ENCODE measurements at regions not wholly inside any gene's neighbourhood (a gene's known extent, or its start where the extent isn't known, plus 50 kb on each side); places are given as distances from the start of the nearest gene placed in this dataset.
"Not testable (repeated sequence)": the region's sequence is repeated elsewhere in the genome, so short reads cannot be mapped to it uniquely, and the experiment has no call there.

DNA sequence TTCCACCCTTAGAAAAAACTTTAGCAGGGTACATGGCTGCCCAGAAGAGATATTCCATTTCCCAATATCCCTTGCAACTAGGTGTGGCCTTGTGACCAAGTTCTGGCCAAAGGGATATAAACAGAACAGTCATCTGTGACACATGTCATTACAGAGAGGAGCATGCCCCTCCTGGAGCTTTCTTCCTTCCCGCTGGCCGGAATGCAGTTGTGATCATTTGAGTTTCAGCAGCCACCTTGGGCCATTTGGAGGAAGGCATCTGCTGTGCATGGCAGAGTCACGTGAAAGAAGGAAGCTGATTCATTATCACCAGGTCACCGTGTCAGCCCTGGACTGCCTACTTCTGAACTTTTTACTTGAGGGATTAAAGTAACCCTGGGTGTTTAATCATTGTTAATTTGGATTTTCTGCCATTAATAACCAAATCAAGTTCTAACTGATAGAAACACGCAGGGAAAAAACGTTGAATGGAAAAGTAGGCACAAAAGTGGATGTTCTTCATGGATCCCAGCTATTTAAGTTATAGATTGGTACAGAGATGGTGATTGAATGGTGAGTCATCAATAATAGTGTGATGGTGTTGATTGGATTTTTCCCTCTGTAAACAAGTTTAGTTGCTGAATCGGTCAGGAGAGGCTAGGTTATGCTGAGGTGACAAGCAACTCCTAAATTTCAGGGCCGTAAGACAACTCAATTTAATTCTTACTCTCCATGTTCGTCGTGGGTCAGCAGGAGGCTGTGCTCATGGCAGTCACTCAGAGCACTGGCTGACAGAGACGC, 80.7 kb upstream of the CCDC167 start:
- peak; percentile 17 for DNase-seq

- DNase-seq, result no peak
Observed at GRCh38 chr6:37579444-37580067, 79.9 kb upstream of the CCDC167 start.

GRCh38 chr6:37578104-37578503, 78.4 kb upstream of the CCDC167 start:
- no peak for DNase-seq

- peak; percentile 91 for DNase-seq
Observed at GRCh38 chr6:37576336-37576737, 76.6 kb upstream of the CCDC167 start.

DNA sequence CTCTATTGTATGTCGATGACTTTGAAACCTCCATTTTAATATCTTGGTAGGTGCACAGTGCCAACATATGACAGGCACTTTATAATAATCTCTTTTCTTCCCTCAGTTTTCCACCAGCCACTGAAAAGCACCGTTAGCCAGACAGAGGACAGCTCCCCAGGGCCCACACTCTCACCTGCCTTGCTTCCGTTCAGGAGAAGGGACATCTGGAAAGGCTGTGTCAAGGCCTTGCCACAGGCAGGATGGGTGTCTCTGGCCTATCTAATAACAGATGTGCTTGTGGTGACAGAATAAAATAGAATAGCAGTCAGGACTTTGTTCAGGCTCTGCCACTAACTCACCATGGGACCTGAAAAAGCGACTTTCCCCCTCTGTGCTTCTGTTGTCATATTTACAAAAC, 75.5 kb upstream of the CCDC167 start:
- no peak for DNase-seq

DNA sequence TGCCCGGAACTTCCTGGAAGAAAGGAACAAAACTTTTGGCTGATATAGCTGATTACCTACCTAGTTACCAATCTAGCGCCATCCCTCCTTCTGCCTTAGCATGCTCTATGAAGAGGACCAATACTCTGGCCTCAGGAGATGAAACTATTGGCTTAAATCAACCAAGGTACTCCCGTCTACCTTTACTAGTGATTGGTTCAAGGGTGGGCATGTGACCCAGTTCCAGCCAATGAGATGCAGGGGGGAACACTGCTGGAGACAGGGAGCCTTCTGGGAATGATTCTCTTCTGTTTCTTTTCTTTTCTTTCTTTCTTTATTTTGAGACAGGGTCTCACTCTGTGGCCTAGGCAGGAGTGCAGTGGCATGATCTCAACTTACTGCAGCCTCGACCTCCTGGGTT, 72.6 kb upstream of the CCDC167 start:
- no peak for DNase-seq

GRCh38 chr6:37570482-37571133, 70.9 kb upstream of the CCDC167 start:
- DNase-seq, result no peak

- no peak for DNase-seq
Observed at GRCh38 chr6:37569743-37570481, 70.2 kb upstream of the CCDC167 start.

GRCh38 chr6:37569317-37569716, 69.6 kb upstream of the CCDC167 start:
- DNase-seq, result no peak

DNA sequence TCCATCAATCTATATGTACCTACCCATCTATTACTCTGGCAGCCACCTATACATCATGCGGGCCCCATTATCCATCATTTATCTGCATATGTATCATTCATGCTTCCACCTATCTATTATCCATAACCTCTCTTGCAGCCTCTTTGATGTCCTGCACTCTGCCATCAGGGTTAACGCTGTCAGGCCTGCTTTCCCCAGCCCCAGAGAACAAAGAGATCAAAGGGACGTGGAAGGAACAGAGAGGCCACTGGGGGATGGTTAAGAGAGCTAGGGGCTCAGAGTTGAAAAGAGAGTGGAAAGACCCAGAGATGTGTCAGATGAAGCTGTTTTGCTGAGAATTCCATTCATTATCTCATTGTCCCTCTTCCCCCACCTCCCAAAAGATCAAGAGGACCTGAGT, 67.3 kb upstream of the CCDC167 start:
- no peak for DNase-seq

- DNase-seq, result peak; percentile 31
Observed at GRCh38 chr6:37566111-37566949, 66.6 kb upstream of the CCDC167 start.

DNA sequence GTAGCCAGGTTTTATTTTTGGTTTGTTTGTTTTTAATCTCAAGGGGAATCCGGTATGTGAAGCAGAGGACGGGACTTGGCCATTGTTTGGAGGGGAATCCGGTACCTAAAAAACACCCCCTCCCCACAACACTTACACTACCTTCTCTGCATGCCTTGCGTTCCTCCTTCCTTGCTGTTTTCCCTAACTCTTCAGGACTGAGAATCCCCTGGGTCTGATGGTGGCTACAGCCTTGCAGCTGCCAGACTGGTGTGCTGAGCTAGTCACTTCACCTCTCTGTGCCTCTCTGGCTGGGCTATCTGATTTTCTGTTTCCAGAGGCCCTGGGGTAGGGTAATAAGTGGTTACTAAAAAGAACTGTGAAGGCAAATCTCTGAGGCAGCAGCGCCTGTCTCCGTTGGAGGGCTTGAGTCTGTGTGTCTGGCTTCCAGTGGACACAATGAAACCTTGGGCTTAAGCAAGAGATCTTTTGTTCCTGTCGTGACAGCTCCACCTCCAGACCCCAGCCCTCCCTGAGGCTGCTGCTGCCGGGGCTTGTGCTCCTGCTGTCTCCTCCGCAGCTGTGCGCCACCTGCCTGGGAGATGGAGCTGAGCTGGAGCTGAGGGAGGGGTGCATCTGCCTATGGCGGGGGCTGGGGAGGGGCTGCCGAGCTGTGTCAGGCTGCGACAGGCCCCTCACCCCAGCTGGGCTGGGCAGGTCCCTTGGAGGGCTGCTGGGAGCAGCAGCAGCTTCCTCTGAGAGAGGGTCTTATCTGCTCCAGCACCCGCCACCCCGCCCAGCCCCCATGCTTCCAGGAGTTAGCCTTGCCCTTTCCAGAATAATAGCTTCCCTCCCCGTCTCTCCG, 65.8 kb upstream of the CCDC167 start:
- no peak for DNase-seq

- DNase-seq, result not testable (repeated sequence)
Observed at GRCh38 chr6:37562926-37563288, 63.2 kb upstream of the CCDC167 start.

- no peak for DNase-seq
Observed at GRCh38 chr6:37561361-37561760, 61.7 kb upstream of the CCDC167 start.

GRCh38 chr6:37560737-37561103, 61.0 kb upstream of the CCDC167 start:
- no peak for DNase-seq

- DNase-seq, result no peak
Observed at GRCh38 chr6:37559501-37559900, 59.8 kb upstream of the CCDC167 start.

GRCh38 chr6:37559050-37559449, 59.4 kb upstream of the CCDC167 start:
- DNase-seq, result no peak

DNA sequence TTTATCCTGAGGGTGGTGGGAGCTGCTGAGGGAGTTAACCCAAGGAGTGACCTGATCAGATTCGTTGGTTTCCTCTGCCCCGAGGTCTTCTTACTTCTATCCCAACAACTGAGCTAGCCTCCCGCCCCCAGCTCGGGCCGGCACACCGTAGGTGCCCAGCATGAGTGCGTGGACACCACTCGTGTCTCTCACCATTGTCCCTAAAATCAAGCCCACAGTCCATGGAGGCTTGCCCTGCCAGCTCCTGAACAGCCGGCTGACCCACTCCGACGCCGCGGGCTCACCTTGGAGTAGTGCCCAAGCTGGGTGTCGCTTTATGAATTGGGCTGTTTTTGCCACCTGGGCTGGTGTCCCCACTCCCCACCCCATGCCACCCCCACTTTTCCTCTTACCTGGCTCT, 59.0 kb upstream of the CCDC167 start:
- DNase-seq, result no peak

DNA sequence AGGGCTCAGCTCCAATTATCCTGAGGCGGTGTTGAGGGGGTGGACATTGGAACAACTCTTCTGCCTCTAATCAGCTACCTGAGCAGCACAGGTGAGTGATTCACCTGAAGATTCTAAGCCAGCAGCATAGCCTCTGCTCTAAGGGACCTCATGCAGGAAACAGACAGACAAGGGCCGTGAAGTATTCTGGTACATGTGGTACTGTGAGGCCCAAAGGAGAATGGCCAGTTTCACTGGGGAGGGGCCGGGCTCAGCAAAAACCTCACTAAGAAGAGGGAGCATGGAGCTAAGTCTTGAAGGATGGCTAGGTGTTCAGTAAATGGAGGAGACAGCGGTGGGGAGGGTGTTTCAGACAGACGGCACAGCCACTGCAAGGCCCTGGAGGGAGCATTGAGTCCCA, 58.5 kb upstream of the CCDC167 start:
- no peak for DNase-seq

- DNase-seq, result no peak
Observed at GRCh38 chr6:37557645-37558114, 58.0 kb upstream of the CCDC167 start.

DNA sequence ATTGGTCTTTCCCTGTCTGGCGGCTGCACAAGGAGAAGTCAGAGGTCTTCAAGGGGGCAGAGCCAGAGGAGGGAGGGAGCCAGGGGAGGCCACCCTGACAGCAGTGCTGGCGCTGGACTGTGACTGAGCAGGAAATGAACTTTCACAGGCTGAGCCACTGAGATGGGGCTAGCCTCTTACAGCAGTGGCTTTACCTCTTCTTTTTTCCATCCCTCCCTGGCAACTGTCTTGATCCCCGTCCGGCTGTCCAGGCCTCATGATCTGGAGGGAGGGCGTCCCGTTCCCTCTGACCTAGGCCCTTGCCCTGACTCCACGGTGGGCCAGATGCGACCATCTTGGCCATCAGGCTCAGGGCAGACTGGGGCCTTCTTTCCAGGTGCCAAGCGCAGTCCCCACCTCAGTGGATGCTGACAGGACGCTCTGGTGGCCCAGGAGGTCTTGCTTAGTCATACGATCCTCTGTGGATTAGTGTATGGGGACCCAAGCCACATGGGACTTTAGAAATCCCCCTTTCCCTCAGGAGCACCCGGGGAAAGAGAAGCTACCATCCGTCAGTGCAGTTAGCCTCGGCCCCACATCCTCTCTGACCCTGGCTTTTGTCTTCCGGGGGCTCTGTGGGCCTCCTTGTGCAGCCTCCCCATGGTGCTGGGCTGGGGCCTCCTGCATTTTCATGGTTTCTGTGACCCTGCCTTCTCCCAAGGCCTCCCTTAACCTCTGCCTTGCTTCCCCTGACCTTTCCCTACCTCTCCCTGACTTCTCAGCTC, 57.4 kb upstream of the CCDC167 start:
- no peak for DNase-seq

Measured in EL (cell line).